ENCODE measurements at regions not wholly inside any gene's neighbourhood (a gene's known extent, or its start where the extent isn't known, plus 50 kb on each side); places are given as distances from the start of the nearest gene placed in this dataset.

DNA sequence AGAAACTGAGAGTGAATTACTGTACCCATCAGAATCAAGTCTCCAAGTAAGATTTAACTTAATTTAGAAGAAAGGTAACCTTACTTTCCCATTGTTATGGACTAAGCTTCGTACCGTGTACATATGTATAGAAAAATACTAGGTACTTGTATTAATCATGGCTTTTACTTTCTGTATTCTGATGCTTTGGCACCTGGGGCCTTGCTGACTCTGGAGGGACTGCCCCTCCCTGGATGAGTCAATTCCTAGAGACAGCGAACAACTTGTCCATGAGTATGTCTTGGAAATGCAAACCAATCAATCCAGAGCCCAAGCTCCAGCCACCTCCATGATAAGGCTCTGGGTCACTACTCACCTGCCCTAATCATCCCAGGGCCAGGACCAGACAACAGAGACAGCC is 50.0 kb upstream of the DGKG start:
- DNase-seq (ENCODE audit: low read depth): no peak
